NCI-H1092 treated with DMSO at 0.1 percent for 48 hours (cell line): ENCODE measurements at regions not wholly inside any gene's neighbourhood (a gene's known extent, or its start where the extent isn't known, plus 50 kb on each side); places are given as distances from the start of the nearest gene placed in this dataset.

Source experiments
- DNase-seq: peaks from one replicate; lab custom pipeline; 2025; lab: John Stamatoyannopoulos, UW

DNA sequence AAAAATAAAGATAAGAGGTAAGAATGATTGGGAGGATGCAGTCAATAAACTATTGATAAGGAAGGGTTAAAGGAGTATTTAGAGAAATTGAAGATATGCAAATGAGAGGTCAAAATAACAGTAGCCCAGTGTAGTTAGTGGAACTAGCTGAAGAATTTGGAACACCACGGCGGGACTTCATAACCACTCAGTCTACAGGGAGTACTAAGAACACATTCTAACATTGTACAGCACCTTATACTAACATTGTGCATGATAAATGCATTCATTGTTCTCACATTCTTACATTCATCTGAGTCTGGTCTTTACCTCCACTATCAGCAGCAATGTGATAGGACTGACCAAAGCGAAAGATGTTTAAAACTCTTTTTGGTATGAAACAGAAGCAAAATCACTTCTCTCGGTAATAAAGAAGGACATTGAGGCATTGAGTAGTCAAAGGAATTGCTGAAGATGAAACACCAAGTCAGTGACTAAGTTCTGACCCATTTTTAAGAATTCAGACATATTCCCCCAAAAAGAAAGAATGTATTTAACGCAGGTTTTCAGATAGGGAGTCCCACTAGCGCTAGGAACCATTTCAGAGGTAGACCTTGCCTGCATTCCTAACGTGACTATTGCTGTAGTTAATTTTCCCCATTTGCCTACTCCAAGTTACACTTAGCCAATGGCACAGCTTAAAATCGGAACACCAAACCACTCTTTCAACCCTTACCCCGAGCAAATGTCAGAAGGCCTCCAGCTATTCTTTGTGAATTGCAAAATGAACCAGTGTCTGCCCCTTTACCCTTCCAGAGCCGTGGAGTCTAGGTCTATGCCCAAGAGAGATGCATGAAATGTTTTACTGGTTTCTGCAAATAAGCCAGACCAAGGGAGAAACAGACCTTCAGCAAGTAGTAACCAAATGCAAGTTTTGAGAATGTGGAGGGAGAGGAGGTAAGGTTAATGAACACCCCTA, 108.8 kb upstream of the IRF2BP2 start:
- DNase-seq: no peak

DNA sequence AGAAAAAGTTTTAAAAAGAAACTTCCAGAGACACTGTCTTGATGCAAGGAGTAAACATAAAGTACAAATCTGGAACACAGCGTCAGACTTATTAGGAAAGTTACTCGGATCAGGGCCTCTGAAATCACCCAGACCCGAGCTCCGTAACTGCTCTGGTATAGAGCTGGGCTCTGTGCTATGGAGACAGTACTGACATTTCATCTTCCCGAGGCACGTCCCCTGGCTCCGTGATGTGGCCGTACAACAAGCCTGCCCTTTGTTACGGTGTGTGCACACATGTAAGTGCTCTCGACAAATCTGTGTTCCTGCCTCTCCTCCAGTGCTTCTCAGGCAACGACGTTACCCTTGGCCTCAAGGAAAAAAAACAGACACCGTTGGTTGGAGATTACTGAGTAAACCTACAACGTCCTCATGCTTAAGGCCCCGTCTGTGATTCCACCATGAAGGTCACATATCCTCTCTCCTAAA, 107.0 kb upstream of the IRF2BP2 start:
- DNase-seq: peak; percentile 88

DNA sequence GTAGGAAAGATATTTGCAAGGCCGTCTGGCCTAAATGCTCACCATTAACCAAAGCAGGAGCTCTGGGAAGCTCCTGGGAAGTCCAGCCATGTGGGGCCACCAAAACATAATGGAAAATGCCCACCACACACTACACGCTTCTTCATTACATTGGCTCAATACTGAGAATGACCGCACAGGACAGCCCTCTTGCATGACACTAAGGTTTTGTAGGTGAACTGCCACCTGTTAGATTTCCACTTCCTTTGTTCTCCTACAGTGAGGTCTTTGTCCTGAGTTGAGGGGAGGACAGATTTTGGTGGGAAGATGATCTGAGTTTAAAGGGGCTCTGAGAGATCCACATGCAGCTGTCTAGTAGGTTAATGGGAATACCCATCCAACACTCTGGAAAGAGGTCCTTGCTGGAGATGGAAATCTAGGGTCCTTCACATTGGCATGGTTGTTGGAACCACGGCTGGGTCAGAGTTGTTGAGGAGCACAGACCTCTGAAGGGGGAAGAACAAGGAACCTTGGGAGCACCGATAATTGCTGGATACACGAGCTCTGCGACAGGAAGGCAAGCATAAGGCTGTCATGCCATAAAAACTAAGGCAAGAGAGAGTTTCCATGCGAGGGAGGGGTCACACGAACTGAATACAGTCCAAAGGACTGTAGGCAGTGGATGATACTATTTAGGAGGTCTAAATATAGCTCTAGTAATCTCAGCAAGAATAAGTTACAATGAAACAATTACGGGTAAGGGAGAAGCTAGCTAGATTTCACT, 105.5 kb upstream of the IRF2BP2 start:
- no peak for DNase-seq

DNA sequence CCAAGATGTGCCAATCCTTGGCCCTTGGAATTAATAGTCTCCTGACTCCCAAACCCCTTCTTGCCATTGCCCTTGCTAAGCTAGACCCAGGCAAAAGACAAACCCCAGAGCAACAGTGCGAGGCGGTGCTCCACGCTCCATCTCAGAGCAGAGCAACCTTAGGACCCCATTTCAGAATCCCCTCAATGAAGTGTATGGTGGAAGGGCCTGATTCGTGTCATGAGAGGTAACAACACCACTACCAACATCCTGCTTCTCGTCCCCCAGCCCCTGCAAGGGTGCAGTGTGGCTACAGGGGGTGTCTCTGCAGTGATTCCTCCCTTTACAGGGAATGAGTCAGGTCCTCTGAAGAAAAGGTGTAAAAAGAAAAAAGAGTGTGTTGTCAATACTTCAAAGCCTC, 103.9 kb upstream of the IRF2BP2 start:
- DNase-seq: no peak

DNA sequence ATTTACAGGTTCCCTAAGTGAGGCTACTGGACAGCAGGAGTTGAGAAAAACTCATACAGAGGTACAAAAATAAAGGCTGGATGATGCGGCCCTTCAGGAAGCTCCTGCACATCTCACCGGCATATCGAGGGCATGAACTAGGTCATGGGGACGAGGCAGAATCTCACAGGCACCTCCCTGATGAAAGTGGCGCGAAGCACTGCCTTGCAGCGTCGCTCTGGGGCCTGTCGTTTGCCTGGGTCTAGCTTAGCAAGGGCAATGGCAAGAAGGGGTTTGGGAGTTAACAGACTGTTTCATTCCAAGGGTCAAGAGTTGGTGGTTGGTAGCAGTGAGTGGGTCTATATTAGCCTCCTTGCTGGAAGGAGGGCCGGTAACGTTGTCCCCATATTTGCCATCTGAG, 103.5 kb upstream of the IRF2BP2 start:
- DNase-seq: no peak

DNA sequence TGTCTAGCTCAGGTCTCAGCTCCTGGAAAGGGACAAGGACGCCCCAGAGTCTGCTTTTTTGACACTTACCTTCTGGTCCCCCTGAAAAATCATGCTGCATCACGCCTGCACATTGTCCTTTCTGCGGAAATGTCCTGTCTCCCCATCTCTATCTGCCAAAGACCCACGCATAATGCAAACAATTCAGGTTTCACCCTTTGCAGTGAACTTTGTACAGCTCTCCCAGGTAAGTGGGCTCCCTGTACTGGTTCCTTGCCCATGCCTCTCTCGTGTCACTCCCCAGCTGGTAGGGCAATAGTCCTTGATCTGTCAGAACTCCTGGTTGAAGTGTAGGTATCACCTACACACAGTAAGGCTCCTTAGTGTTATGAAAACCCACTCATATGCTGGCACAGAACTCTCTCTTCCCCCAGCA, 102.9 kb upstream of the IRF2BP2 start:
- no peak for DNase-seq

DNA sequence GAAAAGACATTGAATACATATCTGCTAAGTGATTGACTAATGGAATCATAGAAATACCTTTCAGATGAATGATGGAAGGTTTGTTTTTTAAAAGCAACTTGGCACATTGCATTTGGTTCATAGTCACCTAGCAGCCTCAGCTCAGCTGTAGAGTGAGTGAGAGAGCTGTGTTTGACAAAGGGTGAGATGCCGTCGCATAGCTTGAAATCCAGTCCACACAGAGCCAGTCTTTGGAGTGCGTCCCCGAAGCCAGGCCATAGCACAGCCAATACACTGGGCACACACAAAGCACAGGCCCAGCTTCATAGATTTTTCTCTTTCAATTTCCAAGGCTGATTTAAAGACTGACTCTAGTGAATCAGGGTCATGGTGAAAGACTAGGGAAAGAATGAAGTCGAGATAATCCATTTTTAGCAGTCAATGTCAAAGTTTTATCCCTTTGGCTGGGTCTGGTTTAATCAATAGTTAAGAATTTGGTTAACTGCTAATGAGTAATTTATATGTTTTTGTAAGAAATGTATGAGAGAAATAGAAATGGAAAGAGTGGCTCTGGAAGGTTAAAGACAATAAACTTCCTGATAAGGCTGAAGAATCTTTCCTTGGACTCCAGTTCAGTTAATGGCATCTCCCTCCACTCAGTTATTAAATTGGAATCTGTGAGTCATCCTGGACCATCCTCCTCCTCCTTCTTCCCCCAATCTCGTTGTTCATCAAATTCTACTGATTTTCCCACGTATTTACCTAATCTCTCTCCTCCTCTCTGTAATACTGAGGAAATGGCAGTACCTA, 101.2 kb upstream of the IRF2BP2 start:
- no peak for DNase-seq

DNA sequence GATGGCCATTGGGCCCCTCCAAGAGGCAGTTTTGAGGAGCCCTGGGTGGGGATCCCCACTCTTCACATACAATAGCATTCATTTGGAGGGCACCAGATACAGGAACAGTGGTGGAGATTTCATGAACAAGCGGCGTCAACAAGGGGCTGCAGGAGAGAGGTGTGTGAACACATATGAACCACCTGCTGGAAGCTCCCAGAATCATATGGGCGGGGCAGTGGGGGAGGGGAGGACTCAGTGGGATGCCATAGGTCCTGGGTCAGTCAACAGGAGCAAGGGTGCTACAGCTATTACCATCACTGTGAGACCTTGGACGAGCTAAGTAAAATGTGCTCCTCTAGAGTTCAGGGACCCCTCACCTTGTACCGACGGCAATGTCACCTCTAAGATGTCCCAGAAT, 100.4 kb upstream of the IRF2BP2 start:
- DNase-seq: no peak

DNA sequence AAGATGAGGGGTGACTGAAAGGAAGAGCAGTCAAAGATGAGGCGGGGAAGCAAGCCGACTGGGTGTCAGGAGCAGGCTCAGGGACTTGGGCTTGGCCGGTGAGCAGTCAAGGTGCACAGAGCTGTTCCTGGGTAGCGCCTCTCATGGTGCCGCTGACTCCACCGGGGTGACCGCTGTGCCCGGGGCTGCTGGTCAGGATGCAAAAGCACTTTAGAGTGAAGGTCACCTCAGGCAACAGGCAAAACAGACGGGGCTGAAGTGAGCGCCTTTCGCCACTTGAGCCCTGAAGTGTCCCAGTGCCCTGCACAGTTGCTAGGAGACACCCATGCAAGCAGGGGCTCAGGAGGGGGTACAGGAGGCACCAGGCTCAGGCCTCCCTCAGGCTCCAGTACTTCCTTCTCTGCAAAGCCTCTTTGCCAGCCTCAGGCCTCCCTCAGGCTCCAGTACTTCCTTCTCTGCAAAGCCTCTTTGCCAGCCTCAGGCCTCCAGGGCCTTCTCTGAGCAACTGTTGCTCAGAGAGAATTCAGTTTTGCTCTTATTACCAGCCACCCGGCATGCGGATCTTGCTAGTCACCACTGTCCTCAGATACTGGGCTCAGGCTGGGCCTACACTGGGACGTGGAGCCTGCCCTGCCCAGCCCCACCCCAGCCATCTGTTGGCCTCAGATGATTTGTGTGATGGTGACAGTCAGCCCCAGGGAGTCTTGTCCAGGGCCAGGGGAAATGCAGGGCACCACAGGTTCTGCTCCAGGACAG, 99.7 kb upstream of the IRF2BP2 start:
- peak; percentile 57 for DNase-seq

DNA sequence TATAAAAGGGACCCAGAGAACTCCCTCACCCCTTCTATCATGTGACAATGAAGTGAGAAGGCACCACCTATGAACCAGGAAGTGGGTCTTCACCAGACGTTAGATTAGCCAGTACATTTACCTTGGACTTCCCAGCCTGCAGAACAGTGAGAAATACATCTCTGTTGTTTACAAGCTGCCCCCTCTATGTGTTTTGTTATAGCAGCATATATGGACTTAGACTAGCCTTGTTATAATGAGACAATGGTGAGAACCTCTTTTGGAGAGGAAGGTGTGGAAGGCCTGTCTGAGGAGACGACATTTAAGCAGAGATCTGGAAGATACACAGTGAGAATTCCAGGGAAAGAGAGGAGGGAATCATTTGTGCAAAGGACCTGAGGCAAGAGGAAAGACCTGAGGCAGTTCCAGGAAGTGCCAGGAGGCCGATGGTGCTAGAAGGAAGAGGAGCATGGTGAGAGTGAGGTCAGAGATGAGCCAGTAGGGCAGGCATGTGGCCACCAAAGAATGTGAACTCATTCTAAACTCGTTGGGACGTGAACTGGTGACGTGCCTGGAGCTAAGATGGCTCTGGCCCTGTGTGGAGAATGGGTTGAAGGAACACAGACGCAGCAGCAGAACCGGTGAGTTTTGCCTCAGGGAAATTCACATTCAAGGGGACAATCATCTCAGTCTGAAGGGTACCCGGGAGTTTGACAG, 98.9 kb upstream of the IRF2BP2 start:
- no peak for DNase-seq

DNA sequence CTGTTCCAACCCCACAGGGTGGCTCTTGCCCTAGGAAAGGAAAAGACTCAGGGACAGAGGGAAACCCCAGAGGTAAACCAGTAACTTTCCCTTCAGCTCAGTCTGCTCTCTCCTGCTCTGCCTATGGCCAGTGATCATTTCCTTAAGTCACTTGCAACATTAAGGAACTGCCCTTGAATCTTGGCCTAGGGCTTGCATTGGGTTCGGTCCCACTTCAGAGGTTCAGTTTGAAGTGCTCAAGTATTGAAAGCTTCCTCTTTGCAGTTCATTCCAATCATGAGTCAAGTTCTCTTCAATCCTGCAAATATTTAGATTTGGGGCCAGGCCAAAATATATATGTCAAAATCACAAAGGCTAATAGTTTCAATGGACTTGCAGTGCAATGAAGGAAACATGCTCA, 97.7 kb upstream of the IRF2BP2 start:
- DNase-seq: no peak

DNA sequence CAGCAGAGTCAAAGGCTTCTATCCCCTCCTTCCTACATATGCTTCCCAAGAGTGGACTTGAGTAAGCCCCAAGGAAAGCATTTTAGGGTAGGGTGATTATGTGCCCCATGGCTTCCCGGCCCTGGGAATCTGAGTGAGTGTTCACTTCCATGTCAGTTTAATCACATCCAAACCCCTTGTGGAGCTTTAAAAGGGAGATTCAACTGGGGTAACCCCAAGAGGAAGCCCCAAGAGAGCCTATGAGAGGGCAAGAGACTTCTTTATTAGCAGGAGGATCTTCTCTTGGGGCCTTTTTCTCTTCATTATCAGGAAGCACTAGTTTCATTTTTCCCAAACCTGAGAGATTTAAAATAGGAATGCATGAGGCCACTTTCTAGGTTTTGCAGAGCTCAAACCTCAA, 97.0 kb upstream of the IRF2BP2 start:
- DNase-seq: no peak

DNA sequence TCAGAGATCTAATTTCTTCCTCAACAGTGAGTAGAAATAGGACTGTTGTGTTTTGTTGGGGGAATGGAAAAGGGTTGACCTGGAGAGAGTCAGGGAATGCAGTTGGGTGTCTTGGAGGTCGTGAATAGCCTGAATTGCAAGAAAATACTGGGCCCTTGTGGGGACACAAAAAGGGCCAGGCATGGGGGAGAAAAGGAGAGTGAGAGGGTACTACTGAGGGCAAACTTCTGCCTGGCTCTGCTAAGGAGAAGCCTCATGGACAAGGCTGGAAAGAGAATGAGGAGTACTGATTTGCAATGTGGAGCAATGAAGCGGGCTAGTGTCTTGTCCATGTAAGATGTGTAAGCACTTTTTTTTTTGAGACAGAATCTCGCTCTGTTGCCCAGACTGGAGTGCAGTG, 96.2 kb upstream of the IRF2BP2 start:
- no peak for DNase-seq

DNA sequence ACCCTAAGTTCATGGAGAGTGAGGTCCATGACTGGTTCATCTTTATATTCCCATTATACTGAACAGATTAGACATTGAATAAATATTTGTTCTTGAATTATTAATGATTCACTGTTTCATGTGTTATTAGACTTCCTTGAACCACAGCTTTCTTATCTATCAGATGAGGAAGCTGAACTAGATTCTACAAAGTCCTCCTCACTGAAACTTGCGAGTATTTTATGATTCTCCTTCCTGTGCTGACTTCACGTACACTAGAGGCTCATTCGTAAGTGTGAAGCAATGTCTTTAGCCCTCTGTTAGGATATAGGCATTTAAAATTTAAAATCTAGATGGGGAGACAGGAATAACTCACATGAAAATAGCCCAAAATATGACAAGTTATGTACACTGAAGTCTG, 95.6 kb upstream of the IRF2BP2 start:
- no peak for DNase-seq

DNA sequence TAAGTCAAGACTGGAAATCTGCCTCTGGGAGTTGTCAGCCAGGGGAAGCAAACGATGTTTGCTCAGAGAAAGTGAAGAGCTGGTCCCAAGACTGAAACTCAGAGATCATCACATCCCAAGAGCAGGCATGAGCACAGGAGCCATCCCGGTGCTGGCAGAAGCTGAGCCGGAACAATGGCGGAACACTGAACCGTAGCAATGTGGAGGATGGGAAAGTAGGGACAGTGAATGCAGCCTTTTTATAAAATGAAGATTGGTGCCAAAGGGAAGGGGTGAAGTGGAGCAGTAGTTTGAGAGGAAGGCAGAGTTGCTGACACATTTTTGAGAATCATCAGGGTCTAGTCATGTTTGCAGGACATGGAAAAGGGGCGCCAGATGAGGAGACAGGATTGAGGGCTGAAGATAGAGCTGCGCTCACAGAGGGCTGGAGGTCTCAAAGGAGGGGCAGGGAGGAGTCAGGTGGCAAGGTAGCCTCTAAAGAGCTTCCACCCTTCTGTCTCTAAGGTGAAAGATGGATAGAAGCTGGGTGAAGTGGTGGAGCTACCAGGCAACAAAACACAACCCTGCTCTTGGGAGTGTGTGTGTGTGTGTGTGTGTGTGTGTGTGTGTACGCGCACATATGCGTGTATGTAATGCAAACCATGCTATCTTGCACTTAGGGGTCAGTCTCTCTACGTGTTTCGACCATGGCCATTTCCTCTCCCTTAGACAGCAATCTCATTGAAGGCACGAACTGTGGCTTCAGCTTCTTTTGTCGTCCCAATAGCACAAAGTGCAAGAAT, 94.3 kb upstream of the IRF2BP2 start:
- no peak for DNase-seq

DNA sequence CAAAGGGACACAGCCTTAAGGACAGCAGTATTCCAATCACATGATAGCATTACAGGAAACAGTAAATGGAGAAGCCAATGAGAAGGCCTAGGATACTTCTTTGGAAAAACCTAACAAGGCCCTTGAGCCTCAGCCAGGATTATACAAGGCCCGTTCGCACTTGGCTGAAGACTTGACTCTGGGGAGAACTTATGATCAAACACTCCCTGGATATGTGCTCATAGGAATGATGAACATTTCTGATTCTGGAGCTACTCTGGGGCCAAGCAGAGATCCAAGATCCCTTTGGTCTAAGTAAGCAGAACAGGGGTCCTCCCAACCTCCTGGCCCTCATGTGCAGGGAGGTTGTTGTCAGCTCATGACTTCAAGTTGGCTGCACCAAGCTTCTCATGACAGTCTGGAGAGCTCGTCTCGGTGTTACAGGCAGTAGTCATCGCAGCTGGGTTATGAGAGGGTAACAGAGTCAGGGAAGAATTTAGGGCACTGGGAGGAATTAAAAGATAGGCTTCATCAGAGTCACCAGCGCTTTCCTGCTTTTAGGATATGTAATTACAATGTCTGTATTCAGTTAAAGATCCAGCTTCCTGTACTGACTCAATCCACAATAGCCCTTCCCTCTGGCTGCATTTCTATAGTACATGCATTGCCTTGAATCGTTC, 92.5 kb upstream of the IRF2BP2 start:
- DNase-seq: no peak

DNA sequence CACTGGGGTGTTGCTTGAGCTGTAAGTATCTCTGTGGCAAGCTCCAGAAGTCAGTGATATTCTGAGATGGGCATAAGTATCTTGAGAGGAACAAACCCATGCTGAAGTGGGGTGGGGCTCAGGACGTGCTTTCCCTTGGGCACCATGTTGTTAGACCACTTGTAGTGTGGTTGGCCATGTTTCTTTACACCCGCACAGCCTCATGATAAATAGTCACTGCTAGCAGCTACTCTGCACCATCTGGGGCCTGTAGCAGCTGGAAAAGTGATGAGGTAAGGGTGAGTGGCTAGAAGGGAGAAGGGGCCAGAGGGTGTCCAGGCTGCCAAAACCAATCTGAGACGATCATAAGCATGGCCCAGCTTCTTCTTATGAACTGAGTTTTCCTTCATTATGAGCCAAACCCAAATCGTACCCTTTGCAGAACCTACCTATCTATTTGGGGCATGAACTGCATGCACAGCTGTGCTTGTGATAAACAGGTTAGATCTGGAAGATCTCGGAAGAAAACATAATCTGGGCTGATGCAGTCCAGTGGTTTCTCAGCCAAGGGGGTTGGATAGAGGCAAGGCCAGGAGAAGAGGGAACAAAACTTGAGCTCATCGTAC, 91.9 kb upstream of the IRF2BP2 start:
- no peak for DNase-seq

DNA sequence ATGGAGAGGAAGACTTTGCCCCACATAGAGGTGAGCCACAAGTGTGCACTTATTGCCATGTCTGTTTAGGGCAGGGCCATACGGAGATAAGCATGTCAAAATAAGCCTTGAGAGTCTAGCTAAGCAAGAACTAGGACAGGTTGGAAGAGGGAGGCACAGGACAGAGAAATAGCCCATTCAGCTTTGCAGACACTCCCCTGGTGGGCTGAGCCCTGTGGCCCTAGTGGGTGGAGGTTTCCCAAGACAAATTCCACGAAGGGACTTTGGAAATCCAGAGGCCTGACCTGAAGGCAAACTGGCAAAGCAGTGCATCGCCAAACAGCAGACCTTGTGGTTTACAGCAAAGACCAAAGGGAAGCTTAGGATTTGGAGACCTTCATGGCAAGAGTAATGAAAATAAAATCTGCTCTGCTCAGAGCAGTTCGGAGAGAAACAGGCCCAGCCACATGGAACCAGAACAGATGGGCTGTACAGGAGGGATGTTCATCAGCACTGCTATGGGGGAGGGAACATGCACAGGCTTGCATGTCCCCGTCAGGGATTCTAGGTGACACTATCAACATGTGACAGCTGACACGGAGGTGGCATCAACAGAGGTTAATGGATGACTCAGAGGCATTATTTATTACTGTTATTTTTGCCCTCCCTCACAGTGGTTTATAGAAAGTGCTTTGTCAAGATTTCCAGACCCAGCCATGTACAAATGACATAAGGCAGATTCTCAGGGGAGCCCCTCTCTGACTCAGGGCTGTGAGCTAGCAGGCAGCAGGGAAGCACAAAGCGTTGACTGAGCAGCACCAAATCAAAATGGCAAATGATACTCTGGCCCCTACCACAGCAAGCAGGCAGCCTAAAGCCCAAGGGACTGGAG, 90.1 kb upstream of the IRF2BP2 start:
- DNase-seq: no peak
